H9 (cell line): ENCODE measurements at regions not wholly inside any gene's neighbourhood (a gene's known extent, or its start where the extent isn't known, plus 50 kb on each side); places are given as distances from the start of the nearest gene placed in this dataset.

Experiments used
- DNase-seq: peaks from one replicate; pipeline ENCODE4 v3.0.0-alpha.2; 2017
- H2AFZ ChIP-seq: one replicate; pipeline ENCODE4 v1.6.1; 2013; ENCODE audit warnings: mild to moderate bottlenecking, low read length, control low read depth, moderate library complexity
- H2AK5ac ChIP-seq: 2 replicates; pipeline ENCODE4 v1.6.1; 2013; ENCODE audit warnings: low read length, control low read depth, mixed read lengths; ENCODE audit not compliant: insufficient read length
- H2BK120ac ChIP-seq: one replicate; pipeline ENCODE4 v1.6.1; 2013; ENCODE audit warnings: low read depth, mild to moderate bottlenecking, low read length, control low read depth, inconsistent platforms; ENCODE audit not compliant: poor library complexity, severe bottlenecking
- H2BK12ac ChIP-seq: 2 replicates; pipeline ENCODE4 v1.6.1; 2013; ENCODE audit warnings: low read length, control low read depth, mixed read lengths, low read depth; ENCODE audit not compliant: insufficient read length
- H2BK15ac ChIP-seq: 2 replicates; pipeline ENCODE4 v1.6.1; 2013; ENCODE audit warnings: low read depth, low read length, control low read depth
- H2BK20ac ChIP-seq: one replicate; pipeline ENCODE4 v1.6.1; 2013; ENCODE audit warnings: low read depth, mild to moderate bottlenecking, low read length, control low read depth, inconsistent platforms; ENCODE audit not compliant: poor library complexity, severe bottlenecking
- H2BK5ac ChIP-seq: 2 replicates; pipeline ENCODE4 v1.6.1; 2013; ENCODE audit warnings: low read length, control low read depth, mixed read lengths; ENCODE audit not compliant: insufficient read length
- H3K14ac ChIP-seq: 2 replicates; pipeline ENCODE4 v1.6.1; 2013; ENCODE audit warnings: low read length, control low read depth; ENCODE audit not compliant: insufficient read depth
- H3K18ac ChIP-seq: 2 replicates; pipeline ENCODE4 v1.6.1; 2013; ENCODE audit warnings: low read depth, mild to moderate bottlenecking, mixed read lengths, low read length, control low read depth; ENCODE audit not compliant: insufficient read length
- H3K23ac ChIP-seq: 2 replicates; pipeline ENCODE4 v1.6.1; 2013; ENCODE audit warnings: low read length, control low read depth, mixed read lengths, low read depth; ENCODE audit not compliant: insufficient read length
- H3K23me2 ChIP-seq: 2 replicates; pipeline ENCODE4 v1.6.1; 2013; ENCODE audit warnings: low read depth, mild to moderate bottlenecking, mixed read lengths, low read length, control low read depth; ENCODE audit not compliant: insufficient read length, poor library complexity, severe bottlenecking
- H3K27ac ChIP-seq: 2 replicates; pipeline ENCODE4 v1.5.1; 2013; ENCODE audit warnings: low read length, control low read depth, mixed read lengths, low read depth; ENCODE audit not compliant: insufficient read length
- H3K27me3 ChIP-seq: 2 replicates; pipeline ENCODE4 v1.6.1; 2013; ENCODE audit warnings: low read length, control low read depth, inconsistent platforms; ENCODE audit not compliant: insufficient read depth
- H3K4ac ChIP-seq: 2 replicates; pipeline ENCODE4 v1.6.1; 2013; ENCODE audit warnings: low read depth, mild to moderate bottlenecking, control low read depth, inconsistent platforms, low read length, moderate library complexity
- H3K4me1 ChIP-seq: 2 replicates; pipeline ENCODE4 v1.6.1; 2013; ENCODE audit warnings: low read length, control low read depth, inconsistent platforms; ENCODE audit not compliant: insufficient read depth
- H3K4me2 ChIP-seq: 2 replicates; pipeline ENCODE4 v1.6.1; 2013; ENCODE audit warnings: low read length, control low read depth, mixed read lengths; ENCODE audit not compliant: insufficient read length, insufficient read depth
- H3K56ac ChIP-seq: 2 replicates; pipeline ENCODE4 v1.6.1; 2013; ENCODE audit warnings: low read depth, mild to moderate bottlenecking, mixed read lengths, low read length, control low read depth; ENCODE audit not compliant: insufficient read length
- H3K79me1 ChIP-seq: 2 replicates; pipeline ENCODE4 v1.6.1; 2013; ENCODE audit warnings: low read depth, mild to moderate bottlenecking, moderate library complexity, low read length, control low read depth, inconsistent platforms; ENCODE audit not compliant: insufficient read depth, poor library complexity, severe bottlenecking
- H3K79me2 ChIP-seq: 2 replicates; pipeline ENCODE4 v1.6.1; 2013; ENCODE audit warnings: low read length, control low read depth, inconsistent platforms; ENCODE audit not compliant: insufficient read depth
- H3K9ac ChIP-seq: 2 replicates; pipeline ENCODE4 v1.6.1; 2013; ENCODE audit warnings: low read length, control low read depth, mixed read lengths; ENCODE audit not compliant: insufficient read length; ENCODE audit errors: extremely low read depth
- H3K9me3 ChIP-seq: one replicate; pipeline ENCODE4 v1.6.1; 2013; ENCODE audit warnings: low read depth, low read length, inconsistent platforms; ENCODE audit not compliant: control insufficient read depth
- H3T11ph ChIP-seq: one replicate; pipeline ENCODE4 v1.6.1; 2013; ENCODE audit warnings: mild to moderate bottlenecking, low read length, control low read depth, inconsistent platforms
- H4K20me1 ChIP-seq: one replicate; pipeline ENCODE4 v1.6.1; 2013; ENCODE audit not compliant: control insufficient read depth, insufficient read length, insufficient read depth
- H4K5ac ChIP-seq: 2 replicates; pipeline ENCODE4 v1.6.1; 2013; ENCODE audit warnings: low read depth, mild to moderate bottlenecking, mixed read lengths, low read length, control low read depth; ENCODE audit not compliant: insufficient read length
- H4K8ac ChIP-seq: replicated peaks from 2 replicates; pipeline ENCODE4 v1.6.1; 2013; ENCODE audit warnings: low read length, control low read depth, mixed read lengths, low read depth; ENCODE audit not compliant: insufficient read length
- H4K91ac ChIP-seq: 2 replicates; pipeline ENCODE4 v1.6.1; 2013; ENCODE audit warnings: low read depth, mild to moderate bottlenecking, moderate library complexity, mixed read lengths, low read length, control low read depth; ENCODE audit not compliant: insufficient read length
- H3K27ac Mint-ChIP-seq, 3 experiments: 2 replicates in 2 of 3; 3 replicates in 1 of 3; pipeline ENCODE4 v1.8.0; 2020 to 2021; ENCODE audit warnings: mixed read lengths in 3 of 3, mild to moderate bottlenecking in 1 of 3, moderate library complexity in 1 of 3
- H3K27me3 Mint-ChIP-seq: 2 replicates; pipeline ENCODE4 v1.8.0; 2021; ENCODE audit warnings: low read depth, mild to moderate bottlenecking, moderate library complexity, mixed read lengths
- H3K36me3 Mint-ChIP-seq, 3 experiments: 2 replicates in 2 of 3; 3 replicates in 1 of 3; pipeline ENCODE4 v1.8.0; 2020 to 2021; ENCODE audit warnings: low read depth in 3 of 3, mixed read lengths in 3 of 3; ENCODE audit not compliant: insufficient read depth in 1 of 3
- H3K4me1 Mint-ChIP-seq, 2 experiments: 2 replicates each; pipeline ENCODE4 v1.8.0; 2020; ENCODE audit warnings: mixed read lengths in 2 of 2
- H3K4me3 Mint-ChIP-seq, 2 experiments: 2 replicates in 1 of 2; 3 replicates in 1 of 2; pipeline ENCODE4 v1.8.0; 2020 to 2021; ENCODE audit warnings: mild to moderate bottlenecking in 2 of 2, mixed read lengths in 2 of 2, moderate library complexity in 1 of 2
- H3K9me3 Mint-ChIP-seq, 2 experiments: 2 replicates in 1 of 2; 3 replicates in 1 of 2; pipeline ENCODE4 v1.8.0; 2020; ENCODE audit warnings: mild to moderate bottlenecking in 2 of 2, mixed read lengths in 2 of 2, moderate library complexity in 1 of 2
- CTCF ChIP-seq: fragments of 200-600 bp; sonication (generic); conservative IDR thresholded peaks from 3 replicates; pipeline ENCODE4 v1.8.0; 2021; ENCODE audit warnings: antibody characterized with exemption, mild to moderate bottlenecking
- WGBS: extraction: QIAGEN DNeasy Blood & Tissue Kit; methylation state at CpG from one replicate; pipeline ENCODE4 v1.1.7; 2013; ENCODE audit warnings: missing lambda C conversion rate, low lambda C conversion rate, mixed read lengths; ENCODE audit not compliant: insufficient read length; ENCODE audit errors: extremely low coverage; 5-methylcytosine and 5-hydroxymethylcytosine counted together

GRCh38 chr2:211084352-211084751, 528.0 kb downstream of the CPS1 start:
- Histone ChIP-seq H3K23ac (no peak overlapping the region), H3K14ac (no peak overlapping the region), H3K23me2 (no peaks in the 10 kb centered on the region), H3K9ac (no peak overlapping the region), H3K4ac (no peak overlapping the region), H4K91ac (no peak overlapping the region), H2AFZ (no peak overlapping the region), H3K9me3 (no peaks in the 10 kb centered on the region), H3K27me3 (no peaks in the 10 kb centered on the region), H3K56ac (no peak overlapping the region), H2BK12ac (no peak overlapping the region), H3K79me2 (no peaks in the 10 kb centered on the region), H3T11ph (no peak overlapping the region), H2BK5ac (no peak overlapping the region), H2BK15ac (no peak overlapping the region), H3K79me1 (no peaks in the 10 kb centered on the region), H4K5ac (no peak overlapping the region), H3K4me1 (no peaks in the 10 kb centered on the region), H3K27ac (no peak overlapping the region), H3K18ac (no peak overlapping the region), H2AK5ac (no peak overlapping the region), H2BK20ac (no peak overlapping the region), H3K4me2 (no peak overlapping the region), H2BK120ac (no peak overlapping the region), H4K20me1 (no peaks in the 10 kb centered on the region), H4K8ac (no peak overlapping the region)
- Mint-ChIP-seq H3K4me3 (no peak overlapping the region), H3K27me3 (no peaks in the 10 kb centered on the region; the same call in 1 of the 2 replicates), H3K4me1 (peaks cover 0 to 4% of the 10 kb centered on the region in 2 experiments; a peak in 1 of 4 replicates), H3K36me3 (no peaks in the 10 kb centered on the region), H3K9me3 (no peaks in the 10 kb centered on the region), H3K27ac (no peak overlapping the region)
- WGBS, result no CpG with 5 or more reads among the region's 2 CpGs
- no peak for TF ChIP-seq CTCF
- no peak for DNase-seq
